Femur (tissue), 1 donor: ENCODE measurements at regions not wholly inside any gene's neighbourhood (a gene's known extent, or its start where the extent isn't known, plus 50 kb on each side); places are given as distances from the start of the nearest gene placed in this dataset.

Experiments used
- DNase-seq: peaks from one replicate; pipeline ENCODE4 v3.0.0-alpha.2; 2017

- DNase-seq, result no peak
These were observed 53.6 kb upstream of the DPT start for GRCh38 chr1:168782559-168783116.

- peak; percentile 47 for DNase-seq
These were observed 54.6 kb upstream of the DPT start for GRCh38 chr1:168783458-168784210.

DNA sequence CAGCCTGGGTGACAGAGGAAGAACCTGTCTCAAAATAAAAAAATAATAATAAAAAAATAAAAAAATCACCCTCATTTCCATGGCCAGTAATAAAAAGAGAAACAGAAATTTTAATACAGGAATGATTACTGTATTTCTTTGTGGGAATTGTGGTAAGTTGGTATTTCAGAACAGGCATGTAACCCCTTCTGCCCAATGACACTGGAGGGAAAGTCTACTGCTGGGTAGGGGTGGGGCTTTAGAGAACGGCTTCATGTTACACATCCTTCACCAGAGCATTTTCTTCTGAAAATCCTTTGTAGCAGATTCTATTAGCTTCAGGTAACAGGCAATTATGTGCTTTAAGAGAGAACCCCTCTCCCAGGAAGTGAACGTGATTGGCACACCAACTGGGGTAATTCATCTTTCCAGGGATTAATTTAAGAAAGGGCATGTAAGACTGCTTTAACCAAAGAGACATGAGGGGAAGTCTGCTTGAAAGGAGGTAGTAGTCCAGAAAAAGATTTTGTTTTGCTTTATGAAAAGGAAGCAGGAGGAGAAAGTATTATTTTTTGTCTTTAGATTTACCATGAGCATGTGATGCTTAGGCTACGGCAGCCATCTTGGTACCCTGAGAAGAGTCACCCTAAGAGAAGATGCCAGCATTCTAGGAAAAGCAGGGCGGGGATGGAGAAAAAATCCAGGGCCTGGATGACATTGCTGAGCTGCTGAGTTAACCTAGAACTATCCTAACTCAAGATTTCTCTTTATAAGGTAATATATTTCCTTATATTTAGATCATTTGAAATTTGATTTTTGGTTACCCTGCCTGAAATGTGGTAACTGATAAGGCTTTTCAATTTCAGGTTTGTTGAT, 57.7 kb upstream of the DPT start:
- no peak for DNase-seq

- DNase-seq, result no peak
These were observed 59.3 kb upstream of the DPT start for GRCh38 chr1:168788258-168788657.

DNA sequence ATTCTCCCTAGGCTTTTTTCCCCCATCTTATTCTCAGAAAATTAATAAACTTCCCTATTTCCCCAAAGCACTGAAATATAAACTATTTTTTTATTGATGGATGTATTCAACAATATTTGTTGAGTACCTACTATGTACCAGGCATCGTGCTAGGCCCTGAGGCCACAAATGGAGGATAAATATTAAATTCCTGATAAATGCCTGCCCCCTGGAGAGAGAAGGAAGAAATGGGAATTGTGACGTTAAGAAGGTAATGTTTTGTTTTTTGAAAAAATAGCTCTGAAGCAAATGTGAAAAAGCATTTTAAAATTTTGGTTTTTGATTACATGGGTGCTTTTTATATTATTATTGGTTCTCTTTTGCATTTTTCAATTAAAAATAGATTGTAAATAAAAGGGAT, 60.5 kb upstream of the DPT start:
- no peak for DNase-seq

DNA sequence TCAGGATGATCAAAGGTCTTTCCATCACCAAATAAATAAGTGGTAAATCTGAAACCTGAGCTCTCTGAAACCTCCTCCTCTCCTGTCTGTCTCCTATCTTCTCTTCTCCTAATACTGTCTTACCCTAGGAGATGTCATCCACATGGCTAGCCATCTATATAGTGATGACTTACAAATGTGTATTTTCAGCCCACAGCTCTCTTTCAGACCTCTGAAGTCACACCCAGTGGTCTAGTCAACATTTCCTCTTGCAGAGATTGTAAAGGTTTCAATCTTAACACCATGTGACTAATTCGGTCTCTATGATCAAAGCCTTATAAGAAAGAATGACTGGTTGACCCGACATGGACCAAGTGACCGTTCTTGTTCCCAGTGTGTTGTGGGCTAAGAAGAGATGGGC, 63.1 kb upstream of the DPT start:
- no peak for DNase-seq

- DNase-seq, result peak; percentile 22
These were observed 63.7 kb upstream of the DPT start for GRCh38 chr1:168792592-168793125.

DNA sequence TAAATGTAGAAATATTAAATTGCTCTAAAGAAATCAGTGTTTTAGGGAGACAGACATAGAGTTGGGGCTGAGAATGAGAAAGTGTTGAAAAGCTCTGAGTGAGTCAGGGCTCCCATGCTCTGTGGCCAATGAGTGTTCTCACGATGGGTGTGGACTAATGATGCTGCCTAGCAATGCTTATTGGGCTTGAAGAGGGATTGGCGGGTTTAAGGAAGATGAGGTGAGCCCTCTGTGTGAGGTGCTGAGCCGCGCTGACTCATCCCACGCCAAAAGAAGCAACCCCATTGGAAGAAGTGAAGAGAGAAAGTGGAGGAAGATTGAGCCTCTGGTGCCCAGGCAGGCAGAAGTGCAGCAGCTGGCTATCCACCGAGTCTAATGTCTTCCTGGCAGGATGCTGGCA, 65.1 kb upstream of the DPT start:
- DNase-seq, result no peak

GRCh38 chr1:168795681-168796080, 66.7 kb upstream of the DPT start:
- DNase-seq, result no peak

DNA sequence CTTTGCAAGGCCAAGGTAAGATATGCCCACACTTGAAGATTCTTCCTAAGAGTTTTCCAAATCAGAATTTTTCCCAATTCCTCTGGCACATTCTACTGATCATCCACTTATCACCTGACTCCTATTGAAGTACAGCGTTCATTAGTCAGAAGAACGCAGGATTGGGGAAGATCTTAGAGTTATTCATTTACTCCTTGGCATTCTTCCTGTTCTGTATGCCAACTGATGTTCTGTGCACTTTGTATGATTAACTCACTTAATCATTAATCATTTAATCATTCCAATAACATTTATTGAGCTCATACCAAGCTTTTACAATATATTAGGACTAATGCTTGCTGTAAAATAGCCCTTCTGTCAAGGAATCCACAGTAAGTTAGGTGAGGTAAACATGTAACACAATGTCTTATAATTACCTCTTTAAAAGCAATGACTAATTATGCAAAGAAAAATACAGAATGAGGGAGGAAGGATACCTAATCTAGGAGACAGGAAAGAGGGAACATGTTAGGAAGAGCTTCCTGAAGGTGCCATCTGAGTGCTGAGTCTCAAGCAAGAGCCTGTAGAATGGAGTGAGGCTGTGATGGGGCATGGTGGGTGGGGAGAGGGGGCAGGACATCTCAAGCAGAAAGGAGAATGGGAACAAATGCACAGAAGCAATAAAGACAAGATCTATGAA, 71.1 kb upstream of the DPT start:
- no peak for DNase-seq

DNA sequence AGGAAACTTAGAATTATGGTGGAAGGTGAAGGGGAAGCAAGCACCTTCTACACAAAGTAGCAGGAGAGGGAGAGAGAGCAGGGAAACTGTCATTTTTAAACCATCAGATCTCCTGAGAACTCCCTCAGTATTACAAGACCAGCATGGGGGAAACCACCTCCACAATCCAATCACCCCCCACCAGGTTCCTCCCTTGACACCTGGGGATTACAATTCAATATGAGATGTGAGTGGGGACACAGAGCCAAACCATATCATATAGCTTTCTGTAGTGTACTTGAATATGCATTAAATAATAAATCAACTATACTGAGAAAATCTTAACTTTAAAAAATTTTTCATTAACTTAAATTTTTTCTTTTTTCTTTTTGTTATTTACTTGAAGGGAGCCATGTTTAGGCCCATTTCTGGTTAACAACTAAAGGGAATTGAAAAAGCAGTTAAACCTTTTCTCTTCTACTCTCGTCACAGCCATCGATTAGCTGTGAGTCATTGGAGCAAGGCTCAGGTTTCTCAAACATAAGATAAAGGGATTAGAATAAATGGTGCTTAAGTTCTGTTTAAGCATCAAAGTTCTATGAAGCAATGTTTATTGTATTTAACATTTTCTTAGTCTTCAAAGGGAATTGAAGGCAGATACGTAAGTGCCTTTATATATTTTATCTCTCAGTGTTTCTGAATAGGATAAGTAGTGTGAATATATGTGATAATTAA, 72.2 kb upstream of the DPT start:
- DNase-seq, result no peak

DNA sequence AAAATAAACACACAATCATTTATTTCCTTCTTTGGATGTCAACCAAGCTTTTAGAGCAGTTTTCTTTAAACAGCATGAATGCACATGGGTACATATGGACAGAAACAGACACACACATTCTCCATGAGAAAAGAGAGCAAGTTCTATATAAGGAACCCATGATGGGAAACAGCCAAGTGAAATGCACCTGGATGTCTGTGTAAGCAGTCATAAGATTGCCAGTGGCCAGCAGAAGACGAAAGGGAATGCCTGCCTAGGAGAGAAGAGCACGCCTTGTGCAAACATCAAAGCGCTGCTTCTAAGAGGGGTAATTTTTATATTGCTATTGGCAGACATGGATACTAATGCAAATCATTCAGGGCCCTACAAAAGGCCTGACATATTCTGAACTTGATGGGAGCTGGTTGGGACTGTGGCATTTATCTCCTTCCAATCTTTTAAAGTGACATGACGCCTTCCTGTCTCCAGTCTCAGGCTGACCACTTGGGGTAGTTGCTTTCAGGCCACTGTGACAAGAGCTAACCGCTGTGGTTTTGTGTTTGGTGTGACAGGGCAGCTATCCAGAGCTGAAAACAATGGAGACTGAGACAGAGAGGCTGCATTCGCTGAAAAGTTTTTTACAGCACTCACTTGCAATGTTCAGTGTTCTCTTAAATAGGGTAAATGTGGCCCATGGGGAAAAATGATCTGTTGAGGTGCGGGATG, 75.0 kb upstream of the DPT start:
- DNase-seq, result peak; percentile 29

GRCh38 chr1:168806952-168807351, 77.9 kb upstream of the DPT start:
- no peak for DNase-seq

DNA sequence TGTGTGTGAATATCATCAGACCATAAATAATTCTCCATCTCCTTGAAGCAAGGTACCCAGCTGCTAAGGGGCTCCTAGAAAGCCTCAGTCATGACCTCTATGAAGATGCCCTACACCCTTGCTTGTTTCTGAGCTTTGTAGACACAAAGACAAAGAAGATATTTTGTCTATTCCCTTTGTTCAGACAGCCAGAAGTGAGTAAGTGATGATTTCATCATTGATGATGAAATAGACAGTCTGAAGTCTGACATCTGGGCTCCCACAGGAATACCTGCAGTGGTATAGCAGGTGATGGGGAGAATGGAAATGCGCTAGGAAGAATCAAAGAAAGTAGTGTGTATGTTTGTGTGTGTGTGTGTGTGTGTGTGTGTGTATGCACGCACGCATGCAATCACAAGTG, 82.2 kb upstream of the DPT start:
- DNase-seq, result no peak

- DNase-seq, result no peak
These were observed 90.7 kb upstream of the DPT start for GRCh38 chr1:168819668-168820067.

DNA sequence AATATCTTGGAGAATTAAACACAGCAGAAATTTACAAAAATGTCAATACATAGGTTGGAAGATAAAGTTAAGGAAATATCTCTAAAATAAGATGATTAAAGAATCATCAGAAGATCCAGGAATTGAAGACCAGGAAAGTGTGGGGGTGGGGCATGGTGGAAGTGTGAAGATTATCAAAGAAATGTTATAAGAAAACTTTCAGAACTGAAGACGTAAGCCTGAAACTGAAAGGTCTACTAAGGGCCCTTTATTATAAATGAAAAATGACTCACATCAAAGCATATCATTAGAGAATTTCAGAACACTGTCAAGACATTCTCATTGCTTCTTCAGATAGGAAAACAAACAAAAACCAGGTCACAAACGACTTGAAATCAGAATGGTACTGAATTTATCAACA, 92.4 kb upstream of the DPT start:
- no peak for DNase-seq

DNA sequence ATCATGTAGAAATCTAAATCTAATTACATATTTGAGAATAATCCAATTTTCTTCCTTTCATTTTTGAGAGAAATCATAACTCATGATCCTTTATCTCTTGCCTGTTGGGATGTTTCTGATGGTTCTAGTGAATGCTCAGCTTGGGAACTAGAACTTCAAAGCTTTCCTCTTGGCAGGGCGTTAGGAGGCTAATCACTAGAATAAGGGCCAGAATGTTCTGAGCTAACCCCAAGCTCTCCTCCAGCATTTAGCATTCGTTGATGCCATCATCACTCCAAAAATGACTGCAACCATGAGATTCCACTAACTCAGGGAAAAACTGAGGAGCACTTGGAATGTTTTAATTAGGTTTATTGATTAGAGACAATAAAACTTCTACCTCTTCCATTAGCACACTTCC, 93.9 kb upstream of the DPT start:
- DNase-seq, result no peak

GRCh38 chr1:168823988-168824387, 95.0 kb upstream of the DPT start:
- no peak for DNase-seq

- DNase-seq, result no peak
These were observed 95.5 kb upstream of the DPT start for GRCh38 chr1:168824418-168825065.

GRCh38 chr1:168825129-168825528, 96.1 kb upstream of the DPT start:
- DNase-seq, result no peak

- DNase-seq, result no peak
These were observed 96.8 kb upstream of the DPT start for GRCh38 chr1:168825820-168826219.
